SK-N-SH (cell line): ENCODE measurements at regions not wholly inside any gene's neighbourhood (a gene's known extent, or its start where the extent isn't known, plus 50 kb on each side); places are given as distances from the start of the nearest gene placed in this dataset.

Experiments used
- CTCF ChIA-PET: fragments of 300-600, 350-600 bp; formaldehyde crosslinking; extraction: SDS; loops from one replicate; lab custom pipeline; 2021; lab: Yijun Ruan, JAX
- POLR2A ChIA-PET: fragments of 350-600 bp; sonication (Branson Sonifier 250); formaldehyde crosslinking; extraction: SDS; loops from one replicate; lab custom pipeline; 2020; ENCODE audit warnings: antibody characterized with exemption, inconsistent platforms; lab: Yijun Ruan, JAX
- DNase-seq: peaks from one replicate; pipeline ENCODE4 v3.0.0; 2012
- H2AFZ ChIP-seq: fragments of 200-600 bp; sonication (generic); 2 replicates; pipeline ENCODE4 v1.8.1; 2016; ENCODE audit warnings: antibody characterized with exemption, mild to moderate bottlenecking, low read depth
- H3F3A ChIP-seq: fragments of 200-600 bp; sonication (generic); replicated peaks from 2 replicates; pipeline ENCODE3; 2016; ENCODE audit warnings: antibody characterized with exemption, mild to moderate bottlenecking; ENCODE audit not compliant: insufficient read depth
- H3K27ac ChIP-seq, 2 experiments: fragments of 200-500 bp in 1 of 2; fragments of 200-600 bp in 1 of 2; sonication (Bioruptor generic) in 1 of 2; sonication (generic), shearing (Covaris generic) in 1 of 2; 2 replicates each; pipeline versions ENCODE4 v1.5.1 to v1.6.1; 2014 to 2016; ENCODE audit warnings: low read depth in 2 of 2, inconsistent platforms in 1 of 2, low read length in 1 of 2, mild to moderate bottlenecking in 1 of 2, mixed read lengths in 1 of 2
- H3K27me3 ChIP-seq: fragments of 200-600 bp; sonication (generic), shearing (Covaris generic); 2 replicates; pipeline ENCODE4 v1.6.1; 2016; ENCODE audit warnings: mixed run types; ENCODE audit not compliant: insufficient read depth
- H3K36me3 ChIP-seq, 2 experiments: fragments of 200-500 bp in 1 of 2; fragments of 200-600 bp in 1 of 2; sonication (Bioruptor generic) in 1 of 2; sonication (generic) in 1 of 2; replicated peaks in 1 of 2; 2 replicates each; pipeline versions ENCODE3 to v1.5.1; 2014 to 2016; ENCODE audit warnings: low read length in 1 of 2, mild to moderate bottlenecking in 1 of 2; ENCODE audit not compliant: insufficient read depth in 2 of 2, control insufficient read depth in 1 of 2
- H3K4me1 ChIP-seq, 2 experiments: fragments of 200-500 bp in 1 of 2; fragments of 200-600 bp in 1 of 2; sonication (Bioruptor generic) in 1 of 2; sonication (generic), shearing (Covaris generic) in 1 of 2; 2 replicates each; pipeline versions ENCODE4 v1.5.1 to v1.6.1; 2014 to 2016; ENCODE audit warnings: low read depth in 1 of 2, low read length in 1 of 2, mixed run types in 1 of 2; ENCODE audit not compliant: insufficient read depth in 2 of 2, control insufficient read depth in 1 of 2
- H3K4me2 ChIP-seq: fragments of 200-600 bp; sonication (generic), shearing (Covaris generic); 2 replicates; pipeline ENCODE4 v1.6.1; 2017; ENCODE audit warnings: mixed run types
- H3K4me3 ChIP-seq, 2 experiments: fragments of 200-500 bp in 1 of 2; fragments of 200-600 bp in 1 of 2; sonication (Bioruptor generic) in 1 of 2; sonication (generic), shearing (Covaris generic) in 1 of 2; 2 replicates each; pipeline versions ENCODE4 v1.5.1 to v1.8.1; 2014 to 2016; ENCODE audit warnings: low read depth in 2 of 2, inconsistent platforms in 1 of 2, low read length in 1 of 2, mild to moderate bottlenecking in 1 of 2, mixed read lengths in 1 of 2, moderate library complexity in 1 of 2
- H3K79me2 ChIP-seq: fragments of 200-600 bp; sonication (generic); 2 replicates; pipeline ENCODE4 v1.8.1; 2017; ENCODE audit warnings: mild to moderate bottlenecking; ENCODE audit not compliant: insufficient read depth
- H3K9ac ChIP-seq: fragments of 200-600 bp; sonication (generic); 2 replicates; pipeline ENCODE4 v1.6.1; 2017; ENCODE audit warnings: mixed run types
- H3K9me2 ChIP-seq: fragments of 200-600 bp; sonication (generic); 2 replicates; pipeline ENCODE4 v1.6.1; 2017; ENCODE audit warnings: mixed run types
- H3K9me3 ChIP-seq: fragments of 200-600 bp; sonication (generic); 2 replicates; pipeline ENCODE4 v1.6.1; 2017; ENCODE audit warnings: mixed run types, mild to moderate bottlenecking, moderate library complexity
- H4K20me1 ChIP-seq: fragments of 200-600 bp; sonication (generic); 2 replicates; pipeline ENCODE4 v1.6.1; 2017; ENCODE audit warnings: mild to moderate bottlenecking, mixed run types; ENCODE audit not compliant: insufficient read depth
- EP300 ChIP-seq, 2 experiments: IDR thresholded peaks; 2 replicates each; pipeline versions ENCODE4 v1.4.0 to v1.6.1; 2012; ENCODE audit warnings: borderline replicate concordance in 1 of 2, low read depth in 1 of 2, low read length in 1 of 2
- FOSL2 ChIP-seq: IDR thresholded peaks from 2 replicates; pipeline ENCODE4 v1.4.0; 2012; ENCODE audit warnings: low read depth, mild to moderate bottlenecking, moderate library complexity, borderline replicate concordance
- MEF2A ChIP-seq: IDR thresholded peaks from 2 replicates; pipeline ENCODE4 v1.4.0; 2012; ENCODE audit warnings: low read depth, borderline replicate concordance
- POLR2AphosphoS5 ChIP-seq: IDR thresholded peaks from 2 replicates; pipeline ENCODE4 v1.6.1; 2012; ENCODE audit warnings: low read depth, low read length
- RFX5 ChIP-seq: IDR thresholded peaks from 2 replicates; pipeline ENCODE4 v1.6.1; 2012; ENCODE audit warnings: mild to moderate bottlenecking, improper control_type of control experiment, low read length
- SMC3 ChIP-seq: IDR thresholded peaks from 2 replicates; pipeline ENCODE4 v1.6.1; 2012; ENCODE audit warnings: low read depth, low read length, improper control_type of control experiment
- TCF12 ChIP-seq: IDR thresholded peaks from 2 replicates; pipeline ENCODE4 v1.4.0; 2012
- TEAD4 ChIP-seq: IDR thresholded peaks from 2 replicates; pipeline ENCODE4 v1.4.0; 2012; ENCODE audit warnings: mild to moderate bottlenecking, borderline replicate concordance; ENCODE audit not compliant: insufficient read depth
- WGBS: methylation state at CpG from one replicate; pipeline ENCODE4 v1.1.6; 2017; ENCODE audit warnings: low lambda C conversion rate; 5-methylcytosine and 5-hydroxymethylcytosine counted together
- TF ChIP-seq, protein P1 (sequence below): IDR thresholded peaks from 2 replicates; pipeline ENCODE4 v1.6.1; 2012; ENCODE audit warnings: mild to moderate bottlenecking, low read depth, low read length, moderate library complexity

DNA sequence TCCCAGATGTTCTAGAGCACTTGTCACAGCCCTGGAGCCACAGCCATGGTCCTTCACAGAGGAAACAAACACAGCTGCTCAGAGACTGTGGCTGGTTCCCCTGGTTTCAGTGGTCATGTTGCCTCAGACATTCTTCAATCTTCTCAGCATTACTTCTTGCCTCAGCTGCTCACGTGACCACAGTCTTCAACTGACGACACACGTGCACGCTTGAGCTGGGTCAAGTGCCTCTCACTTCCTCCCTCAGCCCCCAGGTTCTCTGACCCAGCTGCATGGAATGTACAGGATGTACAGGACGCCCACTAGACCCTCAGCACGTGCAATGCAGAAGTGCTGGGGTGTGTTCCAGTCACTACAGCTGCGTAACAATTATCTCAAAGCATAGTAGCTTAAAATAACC, 159.8 kb upstream of the GGTLC1 start:
- WGBS: 22% methylated on average over 6 of the region's 7 CpGs
- Histone ChIP-seq H4K20me1 (no peaks in the 10 kb centered on the region), H2AFZ (no peak overlapping the region), H3K9me2 (no peaks in the 10 kb centered on the region), H3K27ac (no peak overlapping the region), H3F3A (no peaks in the 10 kb centered on the region), H3K4me3 (no peak overlapping the region), H3K9me3 (no peaks in the 10 kb centered on the region), H3K27me3 (no peaks in the 10 kb centered on the region), H3K9ac (no peak overlapping the region), H3K79me2 (no peaks in the 10 kb centered on the region), H3K4me2 (no peak overlapping the region), H3K36me3 (no peaks in the 10 kb centered on the region), H3K4me1 (no peaks in the 10 kb centered on the region)
- DNase-seq: no peak
- ChIA-PET CTCF (interaction anchor here (0.8 to 1.6 kb wide), 3 partner anchors 9 to 38 kb away, joined by 3 to 5 read pairs (median 3); no protein-coding TSS in a partner anchor), POLR2A (no interaction called here)
- TF ChIP-seq RFX5 (no peak), EP300 (IDR thresholded peaks at IDR 0.05; ENCODE audit: borderline replicate concordance in 1 of 2, low read depth in 1 of 2, low read length in 1 of 2) (no peak), TEAD4 (no peak), FOSL2 (no peak)
- TF ChIP-seq, protein P1, sequence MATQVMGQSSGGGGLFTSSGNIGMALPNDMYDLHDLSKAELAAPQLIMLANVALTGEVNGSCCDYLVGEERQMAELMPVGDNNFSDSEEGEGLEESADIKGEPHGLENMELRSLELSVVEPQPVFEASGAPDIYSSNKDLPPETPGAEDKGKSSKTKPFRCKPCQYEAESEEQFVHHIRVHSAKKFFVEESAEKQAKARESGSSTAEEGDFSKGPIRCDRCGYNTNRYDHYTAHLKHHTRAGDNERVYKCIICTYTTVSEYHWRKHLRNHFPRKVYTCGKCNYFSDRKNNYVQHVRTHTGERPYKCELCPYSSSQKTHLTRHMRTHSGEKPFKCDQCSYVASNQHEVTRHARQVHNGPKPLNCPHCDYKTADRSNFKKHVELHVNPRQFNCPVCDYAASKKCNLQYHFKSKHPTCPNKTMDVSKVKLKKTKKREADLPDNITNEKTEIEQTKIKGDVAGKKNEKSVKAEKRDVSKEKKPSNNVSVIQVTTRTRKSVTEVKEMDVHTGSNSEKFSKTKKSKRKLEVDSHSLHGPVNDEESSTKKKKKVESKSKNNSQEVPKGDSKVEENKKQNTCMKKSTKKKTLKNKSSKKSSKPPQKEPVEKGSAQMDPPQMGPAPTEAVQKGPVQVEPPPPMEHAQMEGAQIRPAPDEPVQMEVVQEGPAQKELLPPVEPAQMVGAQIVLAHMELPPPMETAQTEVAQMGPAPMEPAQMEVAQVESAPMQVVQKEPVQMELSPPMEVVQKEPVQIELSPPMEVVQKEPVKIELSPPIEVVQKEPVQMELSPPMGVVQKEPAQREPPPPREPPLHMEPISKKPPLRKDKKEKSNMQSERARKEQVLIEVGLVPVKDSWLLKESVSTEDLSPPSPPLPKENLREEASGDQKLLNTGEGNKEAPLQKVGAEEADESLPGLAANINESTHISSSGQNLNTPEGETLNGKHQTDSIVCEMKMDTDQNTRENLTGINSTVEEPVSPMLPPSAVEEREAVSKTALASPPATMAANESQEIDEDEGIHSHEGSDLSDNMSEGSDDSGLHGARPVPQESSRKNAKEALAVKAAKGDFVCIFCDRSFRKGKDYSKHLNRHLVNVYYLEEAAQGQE: no peak

DNA sequence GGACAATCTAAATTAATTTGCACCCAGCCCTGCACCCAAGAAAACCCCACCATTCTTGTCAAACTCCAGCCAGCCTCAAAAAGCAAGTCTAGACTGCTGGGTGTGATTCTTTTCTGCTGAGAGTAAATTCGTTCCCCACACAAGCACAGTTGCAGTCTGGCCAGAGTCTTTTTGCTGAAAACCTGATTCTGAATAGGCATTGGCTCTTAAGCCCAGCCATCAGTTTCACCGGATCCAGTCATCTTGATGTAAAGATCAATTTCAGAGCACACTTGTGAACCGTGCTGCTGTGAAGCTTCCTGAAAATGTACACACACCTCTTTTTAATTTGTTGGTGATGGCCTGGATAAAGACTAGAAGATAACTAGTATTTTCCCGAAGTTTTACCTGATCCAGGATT, 159.4 kb upstream of the GGTLC1 start:
- Histone ChIP-seq H3K9ac (no peak overlapping the region), H3K4me2 (no peak overlapping the region), H3K27me3 (no peaks in the 10 kb centered on the region), H3K9me2 (no peaks in the 10 kb centered on the region), H3K79me2 (no peaks in the 10 kb centered on the region), H3K27ac (no peak overlapping the region), H3K4me3 (no peak overlapping the region), H3K36me3 (no peaks in the 10 kb centered on the region), H4K20me1 (no peaks in the 10 kb centered on the region), H3F3A (no peaks in the 10 kb centered on the region), H3K4me1 (no peaks in the 10 kb centered on the region), H3K9me3 (no peaks in the 10 kb centered on the region), H2AFZ (no peak overlapping the region)
- WGBS: 26% methylated on average over 4 of the region's 4 CpGs
- ChIA-PET CTCF (interaction anchor here (0.8 to 1.0 kb wide), 2 partner anchors 10 to 11 kb away, joined by 3 read pairs; no protein-coding TSS in a partner anchor), POLR2A (no interaction called here)
- TF ChIP-seq POLR2AphosphoS5: no peak
- no peak for TF ChIP-seq TCF12
- no peak for TF ChIP-seq SMC3
- TF ChIP-seq MEF2A: no peak
- DNase-seq: no peak
